Kidney tubule cell (primary cell): ENCODE measurements at regions not wholly inside any gene's neighbourhood (a gene's known extent, or its start where the extent isn't known, plus 50 kb on each side); places are given as distances from the start of the nearest gene placed in this dataset.

Experiments used
- DNase-seq: peaks from one replicate; pipeline ENCODE4 v3.0.0-alpha.2; 2018; ENCODE audit warnings: low spot score

DNA sequence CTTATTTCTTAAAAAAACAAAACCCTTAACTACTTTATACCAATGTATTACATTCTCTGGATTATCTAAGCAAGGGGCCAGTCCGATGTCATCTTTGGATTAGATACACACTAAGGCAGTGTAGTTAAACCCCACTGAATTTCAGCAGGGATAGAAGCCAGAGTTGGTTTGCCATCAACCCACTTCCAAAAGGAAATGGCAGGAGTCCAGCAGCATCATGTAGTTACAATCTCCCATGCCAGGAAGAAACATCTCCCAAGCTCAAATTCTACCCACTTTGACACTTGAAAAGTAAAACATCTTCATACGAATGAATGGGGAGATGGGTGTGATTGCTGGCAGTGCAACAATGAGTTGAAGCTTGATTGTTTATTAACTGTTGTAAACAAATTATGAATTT, 203.5 kb upstream of the PLXNC1 start:
- no peak for DNase-seq

DNA sequence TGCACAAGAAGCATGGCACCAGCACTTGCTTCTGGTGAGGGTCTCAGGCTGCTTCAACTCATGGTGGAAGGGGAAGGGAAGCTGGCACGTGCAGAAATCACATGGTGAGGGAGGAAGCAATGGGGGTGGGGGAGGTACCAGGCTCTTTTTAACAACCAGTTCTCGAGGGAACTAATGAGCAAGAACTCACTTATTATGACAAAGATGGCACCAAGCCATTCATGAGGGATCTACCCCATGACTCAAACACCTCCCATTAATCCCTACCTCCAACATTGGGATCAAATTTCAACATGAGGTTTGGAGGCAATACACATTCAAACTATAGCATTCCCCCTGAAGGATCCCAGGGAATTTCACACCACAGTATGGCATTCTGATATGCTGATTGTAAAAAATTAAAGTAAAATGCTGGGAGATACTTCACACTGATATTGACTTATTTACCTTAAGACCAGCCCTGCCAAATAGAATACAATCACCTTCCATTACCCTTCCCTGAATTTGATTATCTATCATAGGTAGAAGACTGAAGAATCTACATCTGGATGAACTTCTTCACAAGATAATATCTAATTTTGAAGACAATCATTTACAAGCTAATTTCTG, 201.7 kb upstream of the PLXNC1 start:
- DNase-seq: peak; percentile 68

DNA sequence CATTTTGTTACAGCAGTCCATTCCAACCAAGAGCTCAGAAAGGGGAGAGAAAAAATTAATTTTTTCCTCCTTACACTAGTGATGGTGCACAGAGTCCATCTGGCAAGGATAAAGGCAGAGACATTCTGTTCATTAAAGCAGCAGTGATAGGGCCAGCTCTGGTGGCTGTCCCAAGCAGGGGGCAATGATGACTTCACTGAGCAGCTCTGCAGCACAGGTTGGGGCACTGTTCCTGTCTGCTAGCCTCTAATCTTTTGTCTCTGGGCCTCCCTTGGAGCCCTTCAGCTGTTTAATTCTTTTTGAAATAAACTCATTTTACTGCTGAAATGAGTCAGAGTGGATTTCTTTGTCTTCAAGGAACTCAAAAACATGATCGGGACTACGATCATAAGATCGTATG, 200.9 kb upstream of the PLXNC1 start:
- no peak for DNase-seq

DNA sequence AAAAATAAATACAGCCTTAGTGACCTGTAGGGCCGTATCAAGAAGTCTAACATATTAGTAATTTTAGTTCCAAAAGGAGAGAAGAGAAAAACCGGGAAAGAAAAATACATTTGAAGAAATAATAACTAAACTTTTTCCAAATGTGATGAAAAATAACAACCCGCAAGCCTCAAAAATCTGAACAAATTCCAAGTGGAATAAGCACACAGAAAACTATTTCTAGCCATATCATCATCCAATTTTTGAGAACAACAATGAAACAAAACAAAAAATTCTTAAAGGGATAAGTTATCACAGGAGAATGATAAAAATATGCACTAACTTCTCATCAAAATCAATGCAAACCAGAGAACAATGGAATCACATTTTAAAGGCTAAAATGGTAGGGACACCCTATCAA, 198.1 kb upstream of the PLXNC1 start:
- no peak for DNase-seq

DNA sequence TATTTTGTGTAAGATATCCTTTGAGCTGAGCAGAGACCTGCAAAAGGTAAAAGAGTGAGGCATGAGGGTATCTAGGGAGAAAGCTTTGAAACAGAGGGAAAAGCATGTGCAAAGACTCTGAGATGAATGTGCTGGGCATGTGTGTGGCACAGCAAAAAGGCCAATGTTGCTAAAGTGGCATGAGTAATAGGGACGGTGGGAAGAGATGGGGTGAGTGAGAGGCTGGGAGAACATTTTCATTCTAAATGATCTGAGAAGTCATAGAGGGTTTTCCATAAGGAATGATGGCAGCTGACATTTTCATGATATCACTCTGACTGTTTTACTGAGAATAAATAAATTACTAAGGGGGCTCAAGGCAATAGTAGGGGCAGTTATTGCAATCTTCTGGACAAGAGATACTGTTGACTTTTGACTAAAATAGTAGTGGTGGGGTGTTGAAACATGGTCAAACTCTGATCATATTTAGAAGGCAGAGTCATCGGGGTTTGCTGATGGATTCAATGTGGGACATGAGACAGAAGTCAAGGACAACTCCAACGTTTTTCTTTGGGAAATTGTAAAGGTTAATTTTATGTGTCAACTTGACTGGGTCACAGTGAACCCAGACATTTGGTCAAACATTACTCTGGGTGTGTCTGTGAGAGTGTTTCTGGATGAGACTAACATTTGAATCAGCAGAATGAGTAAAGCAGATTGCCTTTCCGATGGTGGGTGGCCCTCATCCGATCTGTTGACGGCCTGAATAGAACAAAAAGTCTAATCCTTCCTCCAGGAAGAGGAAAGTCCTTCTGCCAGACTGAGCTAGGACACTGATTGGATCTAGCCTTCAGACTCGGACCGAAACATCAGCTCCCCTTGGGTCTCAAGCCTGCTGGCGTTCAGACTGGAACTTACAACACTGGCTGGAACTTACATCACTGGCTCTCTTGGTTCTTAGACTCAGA, 193.9 kb upstream of the PLXNC1 start:
- no peak for DNase-seq

DNA sequence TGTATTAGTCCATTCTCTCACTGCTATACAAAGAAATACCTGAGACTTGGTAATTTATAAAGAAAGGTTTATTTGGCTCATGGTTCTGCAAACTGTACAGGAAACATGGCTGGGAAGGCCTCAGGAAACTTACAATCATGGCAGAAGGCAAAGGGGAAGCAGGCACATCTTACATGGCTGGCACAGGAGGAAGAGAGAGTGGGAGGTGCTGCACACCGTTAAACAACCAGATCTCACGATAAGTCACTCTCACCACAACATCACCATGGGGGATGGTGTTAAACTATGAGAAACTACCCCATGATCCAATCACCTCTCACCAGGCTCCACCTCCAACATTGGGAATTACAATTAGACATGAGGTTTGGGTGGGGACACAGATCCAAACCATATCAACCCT, 191.8 kb upstream of the PLXNC1 start:
- no peak for DNase-seq

DNA sequence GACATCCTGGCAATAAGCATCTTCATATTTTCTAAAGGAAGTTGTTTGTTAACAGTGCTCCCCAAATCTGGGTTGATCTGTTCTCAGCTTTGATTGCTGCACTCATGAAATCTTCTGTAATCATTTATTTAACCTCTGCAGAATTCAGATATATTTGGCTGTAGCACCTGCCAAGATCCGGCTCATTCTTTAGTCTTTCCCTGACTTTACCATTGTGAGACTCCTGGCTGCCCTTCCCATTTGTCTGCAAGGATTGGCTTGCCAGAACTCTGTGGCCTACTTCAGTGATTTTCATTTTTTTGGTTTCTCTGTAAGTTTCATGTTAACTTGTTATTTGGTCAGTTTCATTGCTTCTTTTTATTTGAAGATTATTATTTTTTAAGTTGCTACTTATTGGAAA, 191.2 kb upstream of the PLXNC1 start:
- DNase-seq: no peak

DNA sequence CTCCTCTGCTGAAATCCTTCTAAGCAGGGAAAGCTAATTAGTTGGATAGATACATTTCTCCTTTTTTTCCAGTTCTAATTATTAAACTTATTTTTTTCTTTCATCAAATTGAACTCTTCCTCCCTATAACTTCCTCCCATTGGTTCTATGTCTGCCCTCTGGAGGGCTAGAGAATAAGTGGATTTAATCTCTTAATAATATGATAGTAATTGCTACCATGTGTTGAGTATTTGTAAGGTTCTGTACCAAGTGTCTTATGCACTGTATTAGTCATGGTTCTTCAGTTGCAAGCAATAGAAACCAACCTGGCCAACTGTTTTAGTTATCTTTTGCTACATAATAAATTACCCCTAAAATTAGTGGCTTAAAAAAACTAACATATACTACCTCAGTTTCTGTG, 190.5 kb upstream of the PLXNC1 start:
- no peak for DNase-seq

DNA sequence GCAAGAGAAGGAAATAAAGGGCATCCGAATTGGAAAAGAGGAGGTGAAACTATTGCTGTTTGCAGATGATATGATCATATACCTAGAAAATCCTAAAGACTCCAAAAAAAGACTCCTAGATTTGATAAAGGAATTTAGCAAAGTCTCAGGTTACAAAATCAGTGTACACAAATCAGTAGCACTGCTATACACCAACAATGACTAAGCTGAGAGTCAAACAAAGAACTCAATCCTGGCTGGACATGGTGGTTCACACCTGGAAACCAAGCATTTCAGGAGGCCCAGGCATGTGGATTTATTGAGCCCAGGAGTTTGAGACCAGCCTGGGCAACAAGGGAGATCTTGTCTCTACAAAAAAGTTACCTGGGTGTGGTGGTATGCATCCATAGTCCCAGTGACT, 188.7 kb upstream of the PLXNC1 start:
- no peak for DNase-seq

DNA sequence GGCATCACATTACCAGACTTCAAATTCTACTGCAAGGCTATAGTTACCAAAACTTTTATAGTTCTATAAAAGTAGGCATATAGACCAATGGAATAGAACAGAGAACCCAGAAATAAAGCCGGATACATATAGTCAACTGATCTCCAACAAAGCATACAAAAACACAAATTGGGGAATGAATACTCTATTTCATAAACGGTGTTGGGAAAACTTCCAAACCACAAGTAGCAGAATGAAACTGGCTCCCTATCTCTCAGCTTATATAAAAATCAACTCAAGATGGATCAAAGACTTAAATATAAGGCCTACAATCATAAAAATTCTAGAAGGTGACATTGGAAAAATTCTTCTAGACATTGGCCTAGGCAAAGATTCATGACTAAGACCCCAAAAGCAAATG, 187.9 kb upstream of the PLXNC1 start:
- no peak for DNase-seq

DNA sequence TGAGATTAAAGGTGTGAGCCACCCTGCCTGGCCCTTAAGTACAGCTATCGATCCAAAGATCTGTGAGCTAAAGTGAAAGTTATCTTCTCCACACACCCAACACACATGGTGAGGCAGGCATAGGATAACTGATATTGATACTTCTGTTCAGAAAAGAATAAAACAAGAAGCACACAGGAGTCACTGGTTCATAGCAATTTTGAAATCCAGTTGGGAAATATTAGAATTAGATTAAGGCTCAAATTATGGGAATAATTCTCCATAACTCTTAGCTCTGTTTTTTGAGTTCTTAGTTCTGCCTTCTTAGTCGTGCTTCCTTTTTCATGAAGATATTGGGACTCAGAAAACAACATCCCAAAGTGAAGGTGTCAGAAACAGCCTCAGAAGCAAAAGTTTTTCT, 186.0 kb upstream of the PLXNC1 start:
- DNase-seq: no peak

DNA sequence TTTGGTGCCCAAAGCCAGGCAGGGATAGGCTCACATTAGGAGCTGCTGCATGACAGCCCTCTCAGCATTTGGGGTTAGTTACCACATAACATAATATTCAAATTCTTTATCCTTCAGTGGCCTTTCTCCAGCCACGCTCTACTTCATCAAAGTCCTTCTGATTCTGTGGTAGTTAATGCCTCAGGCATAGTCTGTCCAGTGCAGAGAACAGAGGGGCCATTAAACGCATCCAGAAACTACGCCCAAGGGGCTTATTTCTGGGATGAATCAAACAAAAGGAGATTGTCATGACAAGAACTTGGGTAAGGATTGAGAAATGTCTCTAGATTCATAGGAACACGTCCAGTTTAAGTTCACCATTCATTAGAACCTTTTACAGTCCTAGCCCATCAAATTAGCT, 183.4 kb upstream of the PLXNC1 start:
- DNase-seq: no peak

DNA sequence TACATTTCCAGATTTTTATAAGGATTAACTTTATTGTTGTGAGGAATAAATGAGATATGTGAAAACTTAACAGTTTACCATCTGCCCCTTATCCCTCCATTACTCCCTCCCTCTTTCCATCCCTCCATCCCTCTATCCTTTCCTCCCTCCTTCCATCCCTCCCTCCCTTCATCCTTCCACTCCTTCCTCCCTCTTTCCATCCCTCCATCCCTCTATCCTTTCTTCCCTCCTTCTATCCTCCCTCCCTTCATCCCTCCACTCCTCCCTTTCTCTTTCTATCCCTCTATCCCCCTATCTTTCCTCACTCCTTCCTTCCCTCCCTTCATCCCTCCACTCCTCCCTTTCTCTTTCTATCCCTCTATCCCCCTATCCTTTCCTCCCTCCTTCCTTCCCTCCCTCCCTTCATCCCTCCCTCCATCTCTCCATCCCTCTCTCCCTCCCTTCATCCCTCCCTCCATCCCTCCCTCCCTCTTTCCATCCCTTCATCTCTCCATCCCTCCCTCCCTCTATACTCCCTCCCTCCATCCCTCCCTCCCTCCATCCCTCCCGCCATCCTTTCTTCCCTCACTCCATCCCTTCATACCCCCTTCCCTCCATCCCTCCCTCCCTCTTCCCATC, 181.8 kb upstream of the PLXNC1 start:
- no peak for DNase-seq

DNA sequence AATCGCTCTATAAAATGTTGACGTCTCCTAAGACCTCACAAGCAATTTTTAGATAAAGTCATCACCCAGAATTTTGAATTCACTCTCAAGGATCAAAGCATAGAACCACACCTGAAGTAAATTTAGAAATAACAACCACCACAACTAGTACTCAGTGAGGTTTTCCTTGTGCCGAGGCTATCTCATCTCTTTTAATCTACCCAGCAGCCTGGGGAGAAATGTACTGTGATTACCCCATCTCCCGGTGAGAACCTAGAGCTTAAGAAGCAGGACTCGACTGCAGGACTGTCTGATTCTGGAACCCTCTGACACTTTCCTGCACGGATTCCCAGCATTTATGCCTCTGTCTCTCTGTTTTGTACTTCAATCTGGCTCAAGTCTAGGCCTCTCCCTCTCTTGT, 180.9 kb upstream of the PLXNC1 start:
- DNase-seq: no peak

DNA sequence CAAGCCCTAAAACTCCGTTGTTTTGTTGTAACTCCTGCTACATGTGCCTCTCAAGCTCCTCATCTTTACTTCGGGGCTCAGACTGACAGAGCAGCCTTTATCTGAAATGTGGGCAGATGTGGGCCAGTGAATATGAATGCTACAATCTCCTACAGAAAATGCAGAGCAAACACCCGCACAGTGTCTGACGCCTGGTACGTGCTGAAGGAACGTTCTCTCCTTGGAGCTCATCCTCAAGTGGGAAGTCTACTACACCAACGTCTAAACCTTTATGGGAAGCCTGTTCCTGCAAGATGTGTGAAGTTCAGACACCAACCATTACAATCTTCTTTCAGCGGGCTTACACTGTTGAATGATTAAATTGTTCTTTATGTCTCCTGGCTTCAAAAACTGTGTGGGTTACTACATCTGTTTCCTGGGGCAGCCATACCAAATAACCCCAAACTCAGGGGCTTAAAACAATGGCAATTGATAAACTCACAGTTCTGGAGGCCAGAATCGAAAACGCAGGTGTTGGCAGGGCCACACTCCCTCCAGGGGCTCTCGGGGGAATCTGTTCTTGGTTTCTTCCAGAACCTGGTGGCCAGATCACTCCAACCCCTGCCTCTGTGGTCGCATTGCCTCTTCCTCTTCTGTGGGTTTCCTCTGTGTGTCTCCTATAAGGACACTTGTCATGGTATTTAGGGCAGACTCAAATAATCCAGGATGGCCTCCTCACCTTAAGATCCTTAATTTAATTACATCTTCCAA, 179.7 kb upstream of the PLXNC1 start:
- no peak for DNase-seq

DNA sequence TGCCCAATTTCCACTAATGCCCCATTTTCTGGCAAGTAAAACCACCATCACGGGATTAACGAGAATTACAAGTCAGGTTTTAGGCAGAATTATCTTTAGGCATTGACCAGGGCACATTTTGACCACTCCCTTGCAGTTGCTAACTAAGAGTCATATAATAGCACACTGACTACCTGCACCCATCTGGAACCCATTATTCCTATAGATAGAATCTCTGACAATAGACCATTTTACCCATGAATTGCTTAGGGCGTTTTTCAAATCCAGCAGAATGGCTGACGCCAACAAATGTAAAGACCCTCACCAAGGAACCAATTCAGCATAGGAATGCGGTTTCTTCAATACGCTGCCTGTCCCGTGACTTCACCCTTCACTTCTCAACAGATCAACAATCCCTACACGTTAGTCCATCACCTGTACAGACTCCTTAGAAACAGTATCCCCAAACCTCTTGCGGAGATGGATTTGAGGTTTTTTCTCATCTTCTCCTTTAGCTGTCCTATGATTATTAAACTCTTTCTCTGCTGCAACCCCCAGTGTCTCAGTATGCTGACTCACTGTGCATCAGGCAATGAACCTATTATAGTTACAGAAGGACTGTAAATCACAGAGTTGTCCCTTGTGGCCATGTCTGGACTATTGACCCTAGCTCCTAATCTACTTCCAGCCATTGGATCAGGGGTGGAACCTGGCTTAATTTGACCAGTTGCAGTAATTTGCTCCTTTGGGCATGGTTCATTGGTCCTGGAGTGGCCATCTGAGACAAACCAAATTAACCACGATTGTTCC, 177.3 kb upstream of the PLXNC1 start:
- no peak for DNase-seq

DNA sequence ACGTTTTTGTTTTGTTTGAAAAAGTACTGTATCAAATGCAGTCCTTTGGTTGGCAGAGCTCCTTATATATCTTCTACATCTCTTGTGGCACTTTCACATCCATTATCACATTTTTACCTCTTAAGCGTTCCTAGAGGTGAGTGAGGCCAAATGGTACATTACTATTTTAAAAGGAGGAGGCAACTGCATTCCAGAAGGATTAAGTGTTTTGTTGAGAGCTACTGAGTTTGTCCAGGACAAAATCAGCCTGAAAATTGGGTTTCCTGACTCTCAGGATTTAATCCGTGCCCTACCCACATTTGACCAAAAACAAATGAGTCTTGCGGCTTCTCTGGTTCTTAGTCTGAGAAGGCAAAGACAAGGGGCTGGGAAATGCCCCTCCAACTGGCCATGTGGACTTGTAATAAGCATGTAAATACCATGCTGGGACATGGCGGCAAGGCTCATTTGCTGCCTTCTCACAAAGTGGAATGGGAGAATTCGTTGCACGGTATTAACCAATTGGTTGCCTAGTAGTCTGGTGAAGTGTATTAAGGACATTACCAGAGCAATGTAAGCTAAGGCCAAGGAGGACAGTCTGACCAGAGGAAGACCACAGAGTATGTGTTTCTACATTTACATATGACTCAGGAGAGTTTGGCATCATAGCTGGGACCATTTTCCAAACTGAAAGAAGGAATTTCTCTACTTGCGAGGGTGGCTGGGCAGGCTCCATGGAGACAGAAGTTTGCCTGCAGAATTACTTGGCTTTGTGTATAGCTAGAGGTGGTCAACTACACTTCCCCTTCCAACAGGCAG, 175.8 kb upstream of the PLXNC1 start:
- DNase-seq: peak; percentile 59

DNA sequence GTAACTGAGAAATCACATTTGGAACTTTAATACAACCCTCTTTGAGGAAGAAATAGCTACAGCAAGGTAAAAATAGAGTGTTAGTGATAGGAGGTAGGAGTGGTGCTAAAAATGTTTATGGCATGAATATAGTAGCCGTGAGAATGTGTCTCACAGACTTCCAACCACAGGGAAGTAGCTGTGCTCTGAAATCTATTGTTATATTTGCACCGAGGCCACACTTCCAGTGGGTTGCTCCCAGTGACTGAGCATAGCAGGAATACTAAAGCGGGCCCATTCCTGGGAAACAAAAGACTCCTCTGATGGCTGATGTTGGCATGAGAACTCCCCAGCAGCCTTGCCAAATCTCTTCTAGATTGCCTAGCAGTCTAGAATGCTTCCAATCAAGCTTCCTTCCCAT, 174.1 kb upstream of the PLXNC1 start:
- no peak for DNase-seq

DNA sequence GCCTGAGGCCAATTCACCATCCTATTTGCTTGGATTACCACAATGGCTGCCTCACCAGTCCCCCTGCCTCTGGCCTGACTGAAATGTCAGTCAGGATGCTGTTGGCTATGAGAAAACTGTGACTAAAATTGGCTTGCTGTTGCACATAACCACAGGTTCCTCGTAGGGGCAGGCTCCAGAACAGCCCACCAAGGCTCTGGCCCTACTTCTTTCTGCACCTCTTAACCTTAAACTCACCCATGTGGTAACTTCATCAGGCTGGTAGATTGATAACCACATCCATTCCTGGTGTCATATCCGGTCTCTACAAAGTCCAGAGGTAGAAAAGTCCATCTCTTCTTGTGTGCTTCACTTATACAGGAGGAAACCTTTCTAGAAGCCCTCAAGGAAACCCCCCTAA, 172.4 kb upstream of the PLXNC1 start:
- DNase-seq: no peak

DNA sequence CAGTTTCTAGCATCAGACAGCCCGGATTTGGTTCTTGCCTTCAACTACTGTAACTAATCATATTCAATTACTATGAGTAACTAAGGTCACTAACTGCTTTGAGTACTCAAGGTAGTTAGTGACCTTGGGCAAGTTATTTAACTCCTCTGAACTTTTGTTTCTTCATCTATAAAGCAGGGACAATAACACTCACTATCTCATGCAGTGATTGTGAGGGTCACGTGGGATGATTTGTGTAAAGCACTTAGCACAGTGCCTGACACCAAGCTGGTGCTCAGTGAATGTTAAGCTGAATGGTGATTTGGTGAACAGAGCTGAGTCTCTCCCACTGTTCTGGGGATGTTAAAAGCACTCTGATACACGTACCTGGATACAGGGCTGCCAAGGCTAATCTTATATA, 171.3 kb upstream of the PLXNC1 start:
- DNase-seq: no peak

DNA sequence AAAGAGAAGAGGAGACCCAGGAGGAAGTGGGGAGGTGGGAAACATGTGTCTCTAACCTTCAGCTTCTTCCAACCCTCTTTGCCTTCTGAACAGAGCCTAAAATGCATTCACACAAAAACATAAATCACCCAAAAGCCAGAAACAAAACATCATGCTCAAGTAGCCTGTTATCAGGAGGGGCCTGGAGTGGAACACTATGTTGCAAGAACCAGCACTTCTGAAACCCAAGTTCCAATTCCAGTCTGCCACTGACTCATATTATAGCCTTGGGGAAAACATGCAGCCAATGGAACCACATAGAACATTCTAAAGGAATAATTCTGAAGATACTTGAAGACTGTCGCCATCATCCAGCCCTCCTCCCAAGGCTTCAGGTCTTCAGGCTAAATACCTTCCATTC, 169.8 kb upstream of the PLXNC1 start:
- DNase-seq: peak; percentile 17
